ENCODE measurements at regions not wholly inside any gene's neighbourhood (a gene's known extent, or its start where the extent isn't known, plus 50 kb on each side); places are given as distances from the start of the nearest gene placed in this dataset.

DNA sequence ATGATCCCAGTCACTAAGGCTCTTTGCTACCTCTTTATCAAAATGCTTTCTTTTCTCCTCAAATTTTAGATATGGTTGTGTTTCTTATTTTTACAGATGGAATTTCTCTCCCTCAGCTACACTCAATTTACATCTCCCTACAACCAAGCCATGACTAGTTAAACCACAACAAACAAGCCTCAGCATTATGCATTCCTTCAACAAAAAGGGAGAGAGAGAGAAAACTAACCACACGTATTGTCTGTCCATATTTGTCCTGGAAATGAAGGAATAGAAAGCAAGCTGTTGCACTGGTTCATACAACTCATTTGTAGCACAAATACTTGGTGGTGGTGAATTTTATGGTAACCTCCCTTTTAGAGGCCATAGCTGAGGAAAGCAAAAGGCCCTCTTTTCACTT, 286.4 kb downstream of the AHR start:
- no peak overlapping the region for H3K27ac ChIP-seq
- no peaks in the 10 kb centered on the region for H3K9me3 ChIP-seq
- no peaks in the 10 kb centered on the region for H3K4me1 ChIP-seq (ENCODE audit: control insufficient read depth in 1 of 2, low read depth in 2 of 2)
- TF ChIP-seq, protein P1, sequence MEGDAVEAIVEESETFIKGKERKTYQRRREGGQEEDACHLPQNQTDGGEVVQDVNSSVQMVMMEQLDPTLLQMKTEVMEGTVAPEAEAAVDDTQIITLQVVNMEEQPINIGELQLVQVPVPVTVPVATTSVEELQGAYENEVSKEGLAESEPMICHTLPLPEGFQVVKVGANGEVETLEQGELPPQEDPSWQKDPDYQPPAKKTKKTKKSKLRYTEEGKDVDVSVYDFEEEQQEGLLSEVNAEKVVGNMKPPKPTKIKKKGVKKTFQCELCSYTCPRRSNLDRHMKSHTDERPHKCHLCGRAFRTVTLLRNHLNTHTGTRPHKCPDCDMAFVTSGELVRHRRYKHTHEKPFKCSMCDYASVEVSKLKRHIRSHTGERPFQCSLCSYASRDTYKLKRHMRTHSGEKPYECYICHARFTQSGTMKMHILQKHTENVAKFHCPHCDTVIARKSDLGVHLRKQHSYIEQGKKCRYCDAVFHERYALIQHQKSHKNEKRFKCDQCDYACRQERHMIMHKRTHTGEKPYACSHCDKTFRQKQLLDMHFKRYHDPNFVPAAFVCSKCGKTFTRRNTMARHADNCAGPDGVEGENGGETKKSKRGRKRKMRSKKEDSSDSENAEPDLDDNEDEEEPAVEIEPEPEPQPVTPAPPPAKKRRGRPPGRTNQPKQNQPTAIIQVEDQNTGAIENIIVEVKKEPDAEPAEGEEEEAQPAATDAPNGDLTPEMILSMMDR (IDR thresholded peaks at IDR 0.05) = no peak
- H3K4me3 ChIP-seq = no peak overlapping the region
- no peaks in the 10 kb centered on the region for H3K27me3 ChIP-seq (replicated peaks; ENCODE audit: insufficient read depth)
- H3K36me3 ChIP-seq = no peaks in the 10 kb centered on the region
- no peak for ATAC-seq (ENCODE audit: insufficient number of reproducible peaks, low FRiP score, low read depth)
- no peak for DNase-seq (ENCODE audit: low spot score)

DNA sequence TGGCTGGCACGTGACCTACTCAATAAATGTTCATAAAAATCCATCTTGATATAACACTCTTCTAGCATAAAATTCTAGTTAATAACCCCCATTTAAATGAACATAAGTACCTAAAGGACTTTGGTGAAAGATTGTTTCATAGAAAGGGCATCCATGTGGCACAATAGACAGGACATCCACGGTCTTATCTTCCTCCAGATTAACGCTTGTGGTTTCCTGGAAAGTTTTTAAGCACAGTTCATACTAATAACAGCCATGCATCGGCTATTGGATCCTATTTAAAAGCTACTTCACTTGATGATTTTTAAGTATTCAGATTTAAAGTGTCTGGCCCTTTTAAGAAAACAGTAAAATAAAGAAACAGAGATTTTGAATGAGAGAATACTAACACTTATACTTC, 288.3 kb downstream of the AHR start:
- no peaks in the 10 kb centered on the region for H3K27me3 ChIP-seq (replicated peaks; ENCODE audit: insufficient read depth)
- no peak overlapping the region for H3K4me3 ChIP-seq
- DNase-seq (ENCODE audit: low spot score) = no peak
- TF ChIP-seq, protein P1 (IDR thresholded peaks at IDR 0.05) = no peak
- no peaks in the 10 kb centered on the region for H3K36me3 ChIP-seq
- ATAC-seq (ENCODE audit: insufficient number of reproducible peaks, low FRiP score, low read depth) = no peak
- no peak overlapping the region for H3K27ac ChIP-seq
- no peaks in the 10 kb centered on the region for H3K9me3 ChIP-seq
- H3K4me1 ChIP-seq (ENCODE audit: control insufficient read depth in 1 of 2, low read depth in 2 of 2) = no peaks in the 10 kb centered on the region

DNA sequence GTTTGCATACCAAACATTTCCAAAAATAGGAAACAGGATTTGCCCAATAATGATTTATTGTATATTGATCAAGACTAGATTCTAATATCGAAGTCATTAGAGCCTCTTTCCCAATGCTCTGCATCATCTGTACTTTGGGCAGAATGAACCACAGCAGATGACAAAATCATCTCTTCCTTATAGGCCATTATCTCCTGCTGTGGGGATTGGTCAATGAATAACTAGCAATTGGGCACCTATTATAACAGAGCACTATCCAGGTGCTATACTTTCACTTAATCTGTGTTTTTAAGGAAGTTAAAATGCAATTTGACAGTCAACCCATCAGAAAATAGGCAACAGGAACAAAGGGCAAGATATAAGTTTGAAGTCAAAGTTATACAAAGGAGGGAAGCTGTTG, 290.3 kb downstream of the AHR start:
- Histone ChIP-seq H3K27ac (no peak overlapping the region), H3K27me3 (replicated peaks; ENCODE audit: insufficient read depth) (no peaks in the 10 kb centered on the region), H3K9me3 (no peaks in the 10 kb centered on the region), H3K4me3 (no peak overlapping the region), H3K36me3 (no peaks in the 10 kb centered on the region), H3K4me1 (ENCODE audit: control insufficient read depth in 1 of 2, low read depth in 2 of 2) (no peaks in the 10 kb centered on the region)
- ATAC-seq (ENCODE audit: insufficient number of reproducible peaks, low FRiP score, low read depth) (no peak), DNase-seq (ENCODE audit: low spot score) (no peak)
- TF ChIP-seq, protein P1 (IDR thresholded peaks at IDR 0.05) = no peak

DNA sequence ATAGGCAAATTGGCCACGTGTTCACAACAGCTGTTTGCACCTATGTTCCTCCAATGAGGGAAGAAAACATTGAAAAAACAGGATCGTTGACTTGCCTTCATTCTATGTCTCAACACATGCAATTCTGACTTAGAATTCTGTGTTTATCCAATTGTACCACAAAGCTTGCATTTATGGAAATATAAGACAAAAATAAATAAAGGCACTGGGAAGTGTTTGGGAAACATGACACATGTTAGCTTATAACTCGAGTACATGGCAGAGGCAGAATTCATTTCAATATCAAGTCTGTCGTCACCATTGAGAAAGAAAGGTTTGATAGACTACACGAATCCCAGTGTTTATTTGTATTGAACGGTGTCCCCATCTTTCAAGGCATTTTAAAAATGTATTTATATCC, 291.2 kb downstream of the AHR start:
- Histone ChIP-seq H3K4me3 (no peak overlapping the region), H3K27ac (no peak overlapping the region), H3K4me1 (ENCODE audit: control insufficient read depth in 1 of 2, low read depth in 2 of 2) (no peaks in the 10 kb centered on the region), H3K27me3 (replicated peaks; ENCODE audit: insufficient read depth) (no peaks in the 10 kb centered on the region), H3K9me3 (no peaks in the 10 kb centered on the region), H3K36me3 (no peaks in the 10 kb centered on the region)
- DNase-seq (ENCODE audit: low spot score) (no peak), ATAC-seq (ENCODE audit: insufficient number of reproducible peaks, low FRiP score, low read depth) (no peak)
- TF ChIP-seq, protein P1 (IDR thresholded peaks at IDR 0.05) = no peak

DNA sequence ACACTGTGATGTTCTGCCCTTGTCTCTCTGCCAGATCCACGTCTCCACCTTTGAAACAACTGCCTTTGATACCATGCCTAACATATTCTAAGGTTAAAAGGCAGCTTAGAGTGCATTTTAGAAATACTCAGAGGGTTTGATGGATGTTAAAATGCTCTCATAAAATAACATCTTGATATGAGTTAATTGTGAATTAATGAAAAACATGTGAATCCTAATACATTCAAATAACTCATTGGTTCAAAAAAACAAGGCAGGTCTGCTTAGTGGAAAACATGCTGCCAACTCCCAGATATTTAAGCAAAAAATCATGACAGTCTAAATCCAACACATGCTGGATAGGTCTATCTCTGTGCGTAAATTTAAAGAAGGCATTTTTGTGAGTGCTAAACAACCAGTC, 291.8 kb downstream of the AHR start:
- Histone ChIP-seq H3K36me3 (no peaks in the 10 kb centered on the region), H3K4me1 (ENCODE audit: control insufficient read depth in 1 of 2, low read depth in 2 of 2) (no peaks in the 10 kb centered on the region), H3K4me3 (no peak overlapping the region), H3K27me3 (replicated peaks; ENCODE audit: insufficient read depth) (no peaks in the 10 kb centered on the region), H3K27ac (no peak overlapping the region), H3K9me3 (no peaks in the 10 kb centered on the region)
- DNase-seq (ENCODE audit: low spot score) (no peak), ATAC-seq (ENCODE audit: insufficient number of reproducible peaks, low FRiP score, low read depth) (no peak)
- TF ChIP-seq, protein P1 (IDR thresholded peaks at IDR 0.05) = no peak
